ENCODE measurements at regions not wholly inside any gene's neighbourhood (a gene's known extent, or its start where the extent isn't known, plus 50 kb on each side); places are given as distances from the start of the nearest gene placed in this dataset. TPM values are rescaled to one million over a fixed set of nuclear protein-coding genes. Genes with fewer than 3 reads are reported as not detected.

Small RNA genes in the stretch of these regions (microRNA-seq; reads per million reads assigned to microRNA genes)
- gene MIR4433A (not detected), gene MIR4433B (not detected)
